ENCODE measurements at regions not wholly inside any gene's neighbourhood (a gene's known extent, or its start where the extent isn't known, plus 50 kb on each side); places are given as distances from the start of the nearest gene placed in this dataset.

DNA sequence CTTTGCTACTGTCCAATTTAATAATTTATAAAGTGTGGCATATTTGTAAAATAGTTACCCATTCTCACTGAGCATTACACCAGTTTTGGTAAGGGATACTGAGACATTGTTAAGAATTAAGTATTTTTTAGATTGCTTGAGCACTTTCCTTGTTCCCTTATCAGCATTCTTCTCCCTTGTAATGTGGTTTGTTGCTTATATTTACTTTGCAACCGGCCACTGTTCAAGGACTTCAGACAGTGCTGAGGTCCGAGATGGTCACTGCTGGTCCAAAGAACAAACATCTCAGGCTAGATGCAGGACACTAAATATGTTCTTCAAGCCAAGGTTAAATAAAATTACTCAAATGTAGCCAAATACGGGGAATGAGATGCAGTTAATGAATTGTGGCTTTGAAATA is 161.4 kb downstream of the TM9SF2 start:
- DNase-seq = no peak

DNA sequence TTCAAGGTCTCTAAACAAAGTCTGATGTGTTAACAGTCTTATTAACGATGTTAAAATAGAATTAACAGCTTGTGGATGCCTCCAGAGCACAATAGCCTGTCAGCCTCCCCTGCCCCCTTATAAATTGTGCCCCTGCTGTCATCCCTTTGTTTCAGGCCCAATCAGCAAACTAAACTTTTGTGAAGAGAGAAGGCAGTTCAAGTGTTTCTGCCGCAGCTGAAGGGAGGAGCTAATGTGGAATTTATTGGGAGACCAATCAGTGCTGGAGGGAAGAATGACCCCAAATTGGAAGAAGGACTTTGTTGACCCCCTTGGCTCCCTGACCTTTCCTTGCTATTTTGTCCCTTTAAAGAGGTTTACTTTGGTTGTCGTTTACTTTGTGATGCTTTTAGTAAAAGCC is 160.5 kb downstream of the TM9SF2 start:
- no peak for DNase-seq

DNA sequence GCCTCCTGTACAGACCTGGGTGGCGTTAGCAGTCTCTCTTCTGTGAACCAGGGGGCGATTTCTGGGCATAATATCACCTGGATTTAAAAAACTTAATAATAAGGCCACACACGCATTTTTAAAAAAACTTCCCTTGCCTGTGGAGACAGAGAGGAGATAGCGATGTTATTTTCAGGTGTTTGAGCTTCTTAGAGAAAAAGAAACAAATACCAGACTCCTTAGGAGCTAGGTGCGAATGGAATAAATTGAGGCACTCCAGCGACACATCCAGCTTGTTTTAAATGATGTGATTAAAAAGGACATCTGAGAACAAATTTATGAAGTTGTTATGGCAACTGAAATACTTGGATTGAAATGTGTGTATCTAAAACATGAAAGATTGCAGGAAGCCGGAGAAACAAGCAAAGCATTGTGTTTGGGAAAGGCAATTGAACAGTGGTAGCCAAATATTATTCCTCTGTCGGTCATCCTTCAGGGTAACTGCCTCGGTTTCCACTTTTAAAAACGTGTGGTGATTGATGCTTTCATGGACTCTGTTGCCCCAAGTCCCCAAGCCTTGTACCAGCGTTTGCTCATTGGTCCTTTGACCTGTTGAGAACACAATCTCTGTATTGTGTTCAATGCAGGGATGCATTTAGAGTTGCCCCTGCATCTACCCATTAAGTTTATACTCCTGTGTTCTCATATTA is 158.7 kb downstream of the TM9SF2 start:
- no peak for DNase-seq

DNA sequence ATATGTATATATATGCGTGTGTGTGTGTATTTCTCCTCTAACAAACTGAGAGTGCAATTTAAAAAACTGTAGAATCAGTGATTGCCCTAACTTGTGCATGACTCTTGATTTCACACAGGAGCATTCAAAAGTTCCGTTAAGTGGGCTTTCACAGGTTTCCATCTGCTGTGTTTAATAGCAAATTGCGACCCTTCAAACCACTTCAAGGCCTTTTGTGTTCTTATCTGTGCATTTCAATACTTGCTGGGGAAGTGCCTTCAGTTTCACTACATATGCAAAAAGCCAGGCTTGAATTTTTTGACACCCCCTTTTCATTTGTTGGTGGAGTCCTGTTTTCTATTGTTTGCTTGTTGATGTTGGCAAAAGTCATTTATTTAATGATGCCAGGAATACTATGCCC is 158.0 kb downstream of the TM9SF2 start:
- no peak for DNase-seq

DNA sequence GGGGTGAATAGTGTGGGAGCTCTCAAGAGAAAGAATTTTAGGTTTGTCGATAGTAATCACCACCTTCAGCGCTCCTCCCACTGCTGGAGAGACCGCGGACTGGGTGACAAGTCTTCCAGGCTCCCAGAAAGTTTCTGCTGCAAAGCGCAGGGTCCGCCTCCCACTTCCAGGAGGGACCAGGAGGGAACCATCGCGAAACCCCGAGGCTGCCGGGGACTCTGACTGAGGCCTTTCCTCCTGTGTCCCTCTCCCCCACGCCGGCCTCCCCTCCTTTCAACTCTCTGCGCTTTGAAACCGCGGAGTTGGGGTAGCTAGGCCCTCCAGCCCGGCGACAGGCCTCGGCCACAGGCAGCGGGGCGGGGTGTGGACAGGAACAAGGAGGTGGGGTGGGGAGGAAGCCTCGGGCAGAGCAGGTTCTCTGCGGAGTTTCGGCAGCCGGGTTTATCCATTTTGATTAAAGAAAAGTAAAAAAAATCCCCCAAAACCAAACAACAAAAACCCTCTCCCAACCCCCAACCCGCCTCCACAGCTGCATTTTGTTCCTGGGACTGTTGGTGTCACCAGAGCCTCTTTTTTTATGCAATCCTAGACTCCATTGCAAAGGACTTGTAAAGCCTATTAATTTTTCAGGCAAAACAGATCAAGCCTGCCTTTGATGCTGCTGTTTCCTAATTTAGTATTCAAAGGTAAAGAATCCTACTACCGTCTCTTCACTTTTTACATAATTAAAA is 157.2 kb downstream of the TM9SF2 start:
- DNase-seq = peak; percentile 84

DNA sequence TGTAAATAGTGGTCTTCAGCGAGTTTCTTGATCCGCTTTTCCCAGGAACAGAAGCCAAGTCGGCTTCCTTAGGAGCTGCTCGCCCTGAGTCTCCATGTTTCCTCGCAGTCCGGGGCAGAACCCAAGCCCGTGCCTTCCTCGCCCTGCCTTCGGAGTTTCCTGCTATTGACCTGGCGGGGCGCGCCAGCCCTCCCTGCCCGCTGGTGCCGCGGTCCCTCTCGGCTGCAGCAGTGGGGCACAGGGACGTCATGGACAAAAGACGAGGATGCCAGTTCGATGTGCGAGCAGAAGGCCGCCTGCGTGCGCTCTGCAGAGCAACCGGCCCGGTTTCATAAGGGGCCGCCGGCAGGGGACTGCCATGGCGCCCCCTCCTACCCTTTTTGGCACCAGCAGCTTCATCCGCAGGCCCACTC is 156.6 kb downstream of the TM9SF2 start:
- no peak for DNase-seq

DNA sequence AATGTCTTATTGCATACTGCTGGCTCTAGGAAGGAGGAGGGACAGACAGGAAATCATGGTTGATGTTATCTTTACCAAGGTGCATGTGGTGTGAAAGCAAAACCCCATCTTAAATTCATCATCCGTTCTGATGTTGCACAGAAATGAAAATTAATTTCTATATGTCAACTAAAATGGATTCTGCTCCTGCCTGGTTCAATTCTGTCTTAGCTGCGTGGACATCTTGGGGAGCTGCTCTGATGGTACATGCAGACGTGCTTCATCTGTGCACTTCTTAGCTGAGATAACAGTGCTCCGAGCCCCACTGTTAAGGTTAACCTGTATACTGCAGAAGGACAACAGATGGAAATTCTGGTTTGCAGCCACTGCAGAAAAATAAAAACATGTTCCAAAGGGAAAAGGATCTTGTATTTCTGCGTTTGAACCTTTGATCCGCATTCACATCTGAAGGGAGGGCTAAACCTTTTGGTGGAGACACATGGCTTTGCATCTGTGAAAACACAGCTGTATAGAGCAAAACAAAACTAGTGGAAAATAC is 155.6 kb downstream of the TM9SF2 start:
- no peak for DNase-seq

DNA sequence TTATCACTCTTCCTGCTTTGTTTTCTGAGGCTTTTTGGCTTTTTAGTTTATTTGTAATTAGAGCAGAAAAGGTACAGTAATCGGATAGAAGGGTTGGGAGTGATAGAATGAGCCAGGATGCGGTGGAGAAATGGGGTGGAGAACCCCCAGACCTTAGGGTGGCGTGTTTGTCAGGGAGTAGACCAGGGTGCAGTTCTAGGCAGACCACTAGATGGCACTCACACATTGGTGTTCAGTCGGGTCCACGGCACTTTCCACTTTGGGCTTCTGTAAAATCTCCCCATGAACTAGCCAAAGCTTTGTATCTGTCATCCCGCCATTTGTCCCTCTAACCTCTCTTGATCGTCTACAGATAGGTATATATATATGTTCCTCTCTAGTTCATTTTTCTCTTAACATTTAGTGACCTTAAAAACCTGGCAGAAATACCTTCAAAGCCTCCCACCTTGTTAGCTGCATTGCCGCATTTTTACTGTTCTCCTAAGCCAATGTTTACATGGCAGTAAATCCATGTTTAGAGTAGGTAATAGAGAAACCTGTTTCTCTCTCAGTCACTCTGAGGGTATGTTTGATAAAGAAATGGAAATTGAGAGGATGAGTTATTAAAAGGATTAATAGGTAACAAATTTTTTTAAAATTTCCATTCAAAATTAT is 154.9 kb downstream of the TM9SF2 start:
- peak; percentile 82 for DNase-seq

DNA sequence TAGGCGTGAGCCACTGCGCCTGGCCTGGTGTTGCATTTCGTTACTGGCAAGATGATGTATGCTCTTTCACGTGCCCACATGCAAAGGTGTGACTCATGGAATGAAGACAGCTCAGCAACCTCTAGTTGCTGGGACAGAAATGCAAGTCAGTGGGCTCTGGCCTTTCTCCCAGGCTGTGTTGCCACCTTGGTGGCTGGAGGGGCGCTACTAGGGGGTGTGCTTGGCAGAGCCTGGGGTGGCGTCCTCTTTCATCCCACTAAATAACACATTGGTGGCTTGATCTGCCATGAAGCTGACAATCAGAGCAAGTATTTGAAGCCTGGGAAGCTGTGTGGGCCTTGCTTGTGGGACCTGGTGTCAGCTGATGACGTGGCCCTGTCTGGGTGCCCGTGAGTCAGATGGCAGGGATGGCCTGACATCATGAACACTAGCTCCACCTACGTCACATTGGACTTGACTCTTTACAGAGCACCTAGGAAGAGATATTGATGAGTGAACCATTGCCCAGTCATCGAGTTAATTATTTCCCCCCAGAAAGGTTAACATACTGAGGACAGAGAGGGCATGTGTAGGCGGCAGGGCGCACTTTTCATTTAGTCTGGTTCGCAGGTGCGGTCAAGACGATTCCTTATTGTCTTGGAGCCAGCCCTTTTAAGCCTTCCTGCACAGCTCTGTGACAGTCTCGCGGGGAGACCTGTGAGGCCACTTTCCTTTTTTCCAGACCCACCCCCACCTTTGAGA is 154.2 kb downstream of the TM9SF2 start:
- no peak for DNase-seq

DNA sequence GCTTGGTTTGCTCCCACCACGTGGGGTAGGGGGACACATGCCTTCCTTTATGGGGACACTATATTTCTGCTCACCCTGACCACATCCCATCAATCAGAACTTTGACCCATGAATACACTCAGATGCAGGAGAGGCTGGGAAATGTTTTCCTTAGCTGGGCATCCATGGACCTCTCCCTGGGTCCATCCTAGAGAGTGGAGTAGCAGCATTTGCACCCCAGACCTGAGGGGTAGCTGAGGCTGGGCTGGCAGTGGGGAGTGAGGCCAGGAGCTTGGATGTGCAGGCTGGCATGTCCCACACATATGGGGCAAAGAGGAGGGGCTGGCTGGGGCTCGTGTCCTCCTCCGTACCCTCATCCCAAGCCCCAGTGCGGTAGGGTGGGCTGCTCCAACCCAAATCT is 152.8 kb downstream of the TM9SF2 start:
- no peak for DNase-seq

DNA sequence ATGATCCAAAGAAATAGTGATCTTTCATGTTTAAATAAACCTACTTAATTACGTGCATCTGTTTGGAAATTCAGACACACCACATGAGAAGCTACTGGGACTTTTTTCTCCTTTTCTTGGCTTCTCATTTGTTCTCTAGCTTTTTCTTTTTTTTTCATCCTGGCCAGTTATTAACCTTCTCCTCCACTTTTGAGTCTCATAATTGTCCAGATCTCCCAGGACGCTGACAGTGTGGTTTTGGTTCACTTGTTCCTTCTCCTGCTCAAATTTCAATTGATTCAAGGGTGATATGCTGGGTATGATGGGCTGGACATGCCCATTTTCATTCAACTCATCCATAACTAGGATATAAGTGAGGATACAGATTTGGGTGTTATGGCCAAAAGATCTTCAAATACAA is 152.3 kb downstream of the TM9SF2 start:
- DNase-seq = no peak

DNA sequence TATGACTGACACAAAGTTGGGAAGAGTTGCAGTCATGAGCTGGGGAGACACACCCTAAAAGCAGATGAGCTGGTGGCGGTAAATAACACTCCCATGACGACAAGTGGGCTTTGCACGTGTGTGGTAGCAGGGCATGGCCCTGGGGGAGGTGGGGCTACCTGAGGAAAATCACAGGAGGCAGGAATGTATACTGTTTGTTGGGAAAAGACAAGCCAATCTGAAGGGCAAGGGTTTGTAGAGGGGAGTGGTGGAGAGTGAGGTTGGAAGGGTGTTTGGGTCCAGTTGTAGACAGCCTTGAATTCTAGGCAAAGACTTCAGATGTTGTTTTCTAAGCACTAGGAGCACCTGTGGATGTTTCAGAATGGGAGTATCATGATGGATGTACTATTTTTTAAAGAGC is 151.6 kb downstream of the TM9SF2 start:
- no peak for DNase-seq

DNA sequence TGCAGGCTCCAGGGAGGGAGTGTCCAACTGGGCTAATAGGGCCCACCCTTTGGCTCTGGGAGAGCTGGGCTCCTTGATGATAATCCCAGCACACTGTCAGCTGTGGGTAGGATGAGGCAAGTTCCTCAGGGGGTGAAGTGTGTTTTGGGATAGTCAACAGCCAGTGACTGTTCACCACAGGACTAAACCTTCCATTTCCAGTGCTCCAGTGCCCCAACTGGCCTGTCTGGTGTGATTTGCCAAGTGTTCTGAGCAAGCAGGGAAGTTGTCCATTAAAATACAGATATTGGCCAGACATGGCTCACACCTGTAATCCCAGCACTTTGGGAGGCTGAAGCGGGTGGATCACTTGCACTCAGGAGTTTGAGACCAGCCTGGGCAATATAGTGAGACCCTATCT is 150.9 kb downstream of the TM9SF2 start:
- DNase-seq = no peak

DNA sequence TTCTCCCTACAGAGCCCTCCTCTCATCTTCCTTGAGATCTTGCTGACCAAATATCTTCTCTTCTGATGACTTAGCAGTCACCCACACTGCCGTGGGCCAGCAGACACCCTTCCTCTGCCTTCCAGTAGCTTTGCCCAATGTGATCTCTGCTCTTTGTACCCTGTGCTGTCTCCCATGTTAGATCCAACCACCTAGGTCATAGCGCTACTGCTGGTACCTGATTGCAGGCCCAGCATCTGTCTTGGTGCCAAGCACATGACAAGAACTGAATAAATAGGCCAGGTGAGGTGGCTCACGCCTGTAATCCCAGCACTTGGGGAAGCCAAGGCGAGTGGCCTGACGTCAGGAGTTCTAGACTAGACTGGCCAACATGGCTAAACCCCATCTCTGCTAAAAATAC is 149.7 kb downstream of the TM9SF2 start:
- DNase-seq = no peak

DNA sequence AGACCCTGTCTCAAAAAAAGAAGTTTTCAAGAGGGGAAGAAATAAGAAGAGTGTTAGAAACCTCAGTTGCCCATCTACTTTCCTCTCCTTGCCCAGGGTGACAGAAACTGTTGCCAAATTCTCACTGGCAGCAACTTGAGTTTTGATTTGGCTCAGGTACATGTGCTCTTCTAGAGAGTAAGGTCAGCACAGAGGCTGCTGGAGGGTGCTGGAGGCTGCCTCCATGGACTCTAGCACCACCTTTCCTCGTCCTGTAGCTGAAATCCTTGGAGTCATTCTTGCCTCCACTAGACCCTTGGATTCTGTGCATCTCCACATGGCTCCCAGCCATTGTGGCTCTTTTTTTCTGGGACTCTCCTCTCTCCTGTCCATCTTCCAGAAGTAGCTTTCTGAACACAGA is 149.1 kb downstream of the TM9SF2 start:
- DNase-seq = no peak

DNA sequence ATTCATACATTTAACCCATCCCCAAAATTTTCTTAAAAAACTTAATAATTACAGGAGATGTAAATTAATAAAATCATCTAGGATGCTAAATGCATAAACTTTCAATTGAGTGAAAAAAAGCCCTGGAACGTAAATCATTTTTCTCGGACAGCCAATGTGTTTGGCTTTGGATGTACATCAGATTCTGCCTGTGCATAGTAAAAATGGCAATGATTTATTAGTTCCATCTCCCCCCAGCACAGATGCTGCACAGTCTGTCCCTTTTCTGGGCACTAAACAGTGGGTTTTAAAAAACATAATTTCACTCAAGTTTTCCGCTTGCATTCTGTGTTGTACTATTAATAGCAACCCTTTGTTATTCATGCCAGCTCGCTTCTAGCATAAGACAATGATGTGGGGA is 147.7 kb downstream of the TM9SF2 start:
- DNase-seq = no peak

DNA sequence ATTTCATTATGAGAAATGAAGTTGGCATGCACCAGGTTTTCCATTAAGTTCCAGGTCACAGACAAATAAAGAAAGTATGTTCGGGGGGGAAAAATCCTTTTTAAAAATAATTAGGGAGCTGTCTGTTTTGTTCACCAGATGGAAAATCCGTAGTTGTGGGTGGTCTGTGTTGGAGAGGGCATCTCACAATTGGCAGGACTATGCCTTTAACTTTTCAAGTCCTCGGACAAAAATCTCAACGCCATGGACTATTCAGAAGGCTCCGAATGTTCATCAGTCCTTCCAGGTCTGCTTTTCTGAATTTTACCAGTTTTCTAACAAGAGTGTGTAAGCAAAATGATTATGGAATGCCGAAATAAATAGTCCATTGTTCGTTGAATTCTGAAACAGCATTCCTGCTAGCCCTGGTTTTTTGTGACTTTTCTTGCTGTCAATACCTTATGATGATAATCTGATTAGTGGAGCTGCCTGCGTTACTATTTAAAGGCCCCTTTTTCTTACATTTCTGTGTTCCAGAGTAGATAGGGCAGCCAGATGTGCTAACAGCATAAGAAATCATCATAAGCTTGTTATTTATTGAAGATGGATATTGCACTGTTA is 146.9 kb downstream of the TM9SF2 start:
- no peak for DNase-seq

DNA sequence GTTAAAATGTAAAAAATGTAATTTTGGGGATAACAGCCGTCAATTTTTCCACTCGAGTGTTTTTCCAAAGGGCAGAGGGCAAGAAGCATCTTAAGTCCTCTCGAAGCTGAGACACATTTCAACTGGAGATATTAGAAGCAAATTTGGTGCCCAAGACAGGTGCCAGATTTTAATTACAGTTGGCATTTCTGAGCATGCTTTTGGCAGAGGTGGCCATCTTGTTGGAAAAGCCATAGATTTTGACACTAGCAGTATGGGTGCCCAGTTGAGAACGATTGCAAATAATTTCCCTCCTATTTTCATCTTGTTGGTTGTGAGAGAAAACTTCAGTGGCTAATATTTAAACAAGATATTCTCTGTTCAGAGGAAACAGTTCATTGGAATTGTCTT is 146.3 kb downstream of the TM9SF2 start:
- DNase-seq = no peak

DNA sequence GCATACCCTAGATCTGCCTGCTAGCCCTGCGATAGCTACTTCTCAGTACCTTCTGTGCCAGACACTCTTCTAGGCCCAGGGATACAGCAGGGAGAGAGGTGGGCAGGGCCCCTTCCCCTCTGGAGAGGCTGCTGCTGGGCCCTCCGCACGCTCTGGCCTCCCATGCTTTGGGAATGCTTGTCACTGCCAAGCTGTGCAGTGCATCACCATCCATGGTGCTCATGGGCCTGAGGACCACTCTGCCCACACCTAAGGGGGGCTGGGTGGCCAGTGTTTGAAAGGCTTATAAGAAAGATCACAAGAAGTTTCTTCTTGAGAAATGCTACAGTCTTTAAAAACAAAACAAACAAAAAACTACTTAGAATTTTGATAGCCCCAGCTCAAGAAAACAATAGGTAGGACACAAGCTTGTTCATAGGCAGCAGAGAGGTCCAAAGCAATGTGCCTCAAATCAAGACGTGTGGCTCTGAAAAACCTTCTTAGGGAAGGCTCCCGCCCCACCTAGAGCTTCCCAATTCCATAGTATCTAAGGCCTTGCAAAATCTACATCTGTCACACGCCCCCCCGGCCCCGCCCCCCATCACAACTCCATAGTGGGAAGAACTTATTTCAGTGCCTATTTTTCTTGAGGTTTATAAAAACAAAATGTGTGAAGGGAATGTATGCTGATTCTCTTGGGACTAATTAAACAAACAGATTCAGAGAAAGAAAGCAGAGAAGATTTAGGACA is 145.8 kb downstream of the TM9SF2 start:
- no peak for DNase-seq

DNA sequence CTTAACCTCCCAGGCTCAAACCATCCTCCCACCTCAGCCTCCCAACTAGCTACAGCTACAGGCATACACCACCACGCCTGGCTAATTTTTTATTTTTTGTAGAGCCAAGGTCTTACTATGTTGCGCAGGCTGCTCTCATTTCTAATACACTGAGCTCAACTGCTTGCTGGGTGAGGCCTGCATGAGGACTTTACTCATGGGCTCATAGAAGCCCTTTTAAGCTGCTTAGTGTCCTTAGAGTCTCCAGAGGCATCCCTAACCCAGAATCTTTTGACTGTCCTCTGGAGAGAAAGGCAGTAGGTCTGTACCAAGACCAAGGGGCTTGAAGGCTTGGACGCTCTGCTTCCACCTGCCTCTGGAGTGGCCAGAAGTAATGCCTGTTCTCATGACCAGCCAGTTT is 141.6 kb downstream of the TM9SF2 start:
- no peak for DNase-seq

DNA sequence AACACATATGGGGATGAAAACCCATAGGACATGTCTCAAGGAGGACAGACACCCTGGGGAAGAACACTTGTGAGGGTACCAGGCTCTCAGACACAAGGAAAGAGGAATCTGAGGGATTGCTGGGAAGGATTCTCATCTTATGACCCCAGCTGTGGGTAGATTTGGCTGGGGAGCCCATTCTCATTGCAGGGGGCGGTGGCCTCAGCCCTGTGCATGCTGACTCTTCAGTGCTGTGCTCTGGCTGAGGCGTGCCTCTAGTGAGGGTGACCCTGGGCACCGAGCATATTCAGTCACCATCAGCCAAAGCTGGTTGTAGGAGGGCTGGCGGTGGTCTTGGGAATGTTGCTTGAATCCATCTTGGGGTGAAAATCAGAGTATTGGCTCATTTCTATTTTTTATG is 140.7 kb downstream of the TM9SF2 start:
- DNase-seq = no peak

DNA sequence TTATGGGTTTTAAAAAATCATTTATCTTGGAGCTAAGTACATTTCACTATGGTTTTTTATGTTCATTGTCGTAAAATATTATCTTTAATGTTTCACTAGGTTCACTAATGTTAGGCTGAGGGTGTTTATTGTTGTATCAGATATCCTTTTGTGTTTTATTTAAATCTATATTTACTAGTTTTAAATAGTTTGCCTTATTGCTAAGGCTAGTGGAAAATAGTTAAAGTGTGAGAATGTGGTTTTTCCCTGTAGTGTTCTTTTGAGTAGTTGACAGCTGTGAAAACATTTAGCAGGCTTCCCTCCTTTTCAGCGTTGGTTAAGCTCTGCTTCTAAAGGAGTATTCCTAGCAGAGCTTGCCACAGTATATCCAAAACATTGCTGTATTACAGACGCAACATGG is 139.0 kb downstream of the TM9SF2 start:
- DNase-seq = no peak

Data from left kidney (tissue), 1 donor.